Large intestine (tissue), 3 donors: ENCODE measurements at regions not wholly inside any gene's neighbourhood (a gene's known extent, or its start where the extent isn't known, plus 50 kb on each side); places are given as distances from the start of the nearest gene placed in this dataset.
A peak's percentile ranks its signal among the peaks of the same experiment; 100 is the strongest.
"Not testable (repeated sequence)": the region's sequence is repeated elsewhere in the genome, so short reads cannot be mapped to it uniquely, and the experiment has no call there.

Experiments
- DNase-seq, 2 donors: peaks; one replicate each; pipeline versions ENCODE4 v3.0.0 to v3.0.0-alpha.2; 2013
- H3K27ac ChIP-seq: one replicate; pipeline ENCODE4 v1.5.1; 2013; ENCODE audit warnings: low read length
- H3K27me3 ChIP-seq: 2 replicates; pipeline ENCODE4 v1.6.1; 2013; ENCODE audit warnings: low read length; ENCODE audit not compliant: control insufficient read depth, insufficient read depth
- H3K36me3 ChIP-seq: 2 replicates; pipeline ENCODE4 v1.6.1; 2013; ENCODE audit warnings: low read length; ENCODE audit not compliant: control insufficient read depth, insufficient read depth
- H3K4me1 ChIP-seq: one replicate; pipeline ENCODE4 v1.6.1; 2013; ENCODE audit warnings: low read length; ENCODE audit not compliant: control insufficient read depth, insufficient read depth
- H3K4me3 ChIP-seq: one replicate; pipeline ENCODE4 v1.5.1; 2013; ENCODE audit warnings: low read length
- H3K9me3 ChIP-seq: one replicate; pipeline ENCODE4 v1.6.1; 2013; ENCODE audit warnings: mild to moderate bottlenecking, low read depth, low read length, moderate library complexity; ENCODE audit not compliant: control insufficient read depth
- WGBS: methylation state at CpG from one replicate; pipeline ENCODE4 v1.1.5; 2013; ENCODE audit warnings: low lambda C conversion rate; ENCODE audit not compliant: insufficient coverage; 5-methylcytosine and 5-hydroxymethylcytosine counted together

GRCh38 chr22:48297296-48297695 is 1530.4 kb downstream of the BRD1 start:
- Histone ChIP-seq H3K27ac (peak overlapping the region; percentile 36), H3K36me3 (no peaks in the 10 kb centered on the region), H3K9me3 (no peaks in the 10 kb centered on the region), H3K4me1 (no peaks in the 10 kb centered on the region), H3K27me3 (no peaks in the 10 kb centered on the region), H3K4me3 (no peak overlapping the region)
- WGBS = no CpG with 5 or more reads among the region's 7 CpGs
- peak; percentile 40 to 73 for DNase-seq

DNA sequence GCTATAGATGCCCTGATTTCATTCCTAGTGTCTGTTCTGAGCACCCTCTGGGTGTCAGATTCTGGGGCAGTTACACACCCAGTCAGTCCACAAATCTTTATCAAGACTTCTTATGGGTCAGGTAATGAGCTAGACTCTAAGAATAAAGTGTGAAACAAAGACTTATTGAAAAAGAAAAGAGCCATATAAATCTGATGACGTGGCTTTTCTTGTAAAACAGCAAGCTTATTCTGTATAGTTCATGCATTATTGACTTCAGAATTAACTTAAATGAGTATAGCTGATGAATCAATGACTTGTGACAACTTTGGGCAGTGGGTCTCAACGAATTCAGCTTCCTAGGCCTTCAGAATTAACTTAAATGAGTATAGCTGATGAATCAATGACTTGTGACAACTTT is 1527.5 kb downstream of the TBC1D22A start:
- not testable (repeated sequence) for H3K36me3 ChIP-seq, H3K4me1 ChIP-seq, H3K4me3 ChIP-seq, H3K27me3 ChIP-seq, H3K9me3 ChIP-seq, DNase-seq, H3K27ac ChIP-seq
- WGBS = 100% methylated on average over 1 of the region's 2 CpGs

DNA sequence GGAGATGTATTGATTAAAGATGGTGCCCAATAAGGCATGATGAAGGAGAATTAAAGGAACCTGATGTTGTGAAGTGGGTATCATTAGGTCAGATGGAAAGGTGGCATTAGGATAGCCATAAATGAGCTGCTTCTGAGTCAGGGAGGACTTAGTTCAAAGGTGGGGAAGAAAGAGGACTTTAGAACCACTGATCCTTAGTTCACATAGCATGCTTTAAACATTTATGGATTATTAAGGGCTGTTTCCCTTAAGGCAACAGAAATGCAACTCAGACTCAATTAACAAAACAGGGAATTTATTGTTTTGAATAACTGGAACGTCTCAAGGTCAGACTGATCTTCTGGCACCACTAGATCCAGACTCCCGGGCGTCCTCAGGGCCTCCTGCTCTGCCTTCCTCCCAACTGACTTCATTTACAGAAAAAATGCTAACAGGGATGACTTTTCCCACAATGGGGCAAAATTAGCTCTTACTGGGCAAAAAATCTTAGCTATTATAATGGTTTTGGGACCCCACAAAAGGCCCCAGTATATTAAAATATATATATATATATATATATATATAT is 1526.0 kb downstream of the TBC1D22A start:
- Histone ChIP-seq H3K27me3 (no peaks in the 10 kb centered on the region), H3K4me3 (no peak overlapping the region), H3K4me1 (peaks cover 5% of the 10 kb centered on the region), H3K9me3 (no peaks in the 10 kb centered on the region), H3K27ac (no peak overlapping the region), H3K36me3 (no peaks in the 10 kb centered on the region)
- peak; percentile 65 to 88 for DNase-seq
- WGBS = no CpG with 5 or more reads among the region's 3 CpGs

- peak in 1 of 2 donors; percentile 30 for DNase-seq
- WGBS = no CpG with 5 or more reads among the region's 5 CpGs
- Histone ChIP-seq H3K27ac (no peak overlapping the region), H3K4me1 (peaks cover 5% of the 10 kb centered on the region), H3K27me3 (no peaks in the 10 kb centered on the region), H3K36me3 (no peaks in the 10 kb centered on the region), H3K9me3 (no peaks in the 10 kb centered on the region), H3K4me3 (no peak overlapping the region)
Observed at GRCh38 chr22:48287031-48287430, 1524.6 kb downstream of the TBC1D22A start.

DNA sequence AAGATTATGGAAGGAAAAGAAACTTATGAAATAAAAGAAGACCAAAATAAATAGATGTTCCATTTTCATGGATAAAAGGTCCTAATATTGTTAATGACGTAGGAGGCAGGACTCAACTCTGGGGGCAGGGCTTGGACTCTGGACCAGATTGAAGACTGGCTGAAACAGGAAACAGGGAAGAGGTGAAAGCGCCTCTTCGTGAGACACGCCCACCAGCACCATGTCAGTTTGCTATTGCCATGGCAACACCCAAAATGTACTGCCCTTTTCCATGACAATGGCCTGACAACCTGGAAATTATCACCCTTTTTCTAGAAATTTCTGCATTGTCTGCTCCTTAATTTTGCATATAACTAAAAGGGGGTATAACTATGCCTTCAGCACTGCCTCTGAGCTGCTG is 1522.2 kb downstream of the TBC1D22A start:
- Histone ChIP-seq H3K36me3 (no peaks in the 10 kb centered on the region), H3K4me1 (peaks cover 5% of the 10 kb centered on the region), H3K4me3 (no peak overlapping the region), H3K27me3 (no peaks in the 10 kb centered on the region), H3K27ac (no peak overlapping the region), H3K9me3 (no peaks in the 10 kb centered on the region)
- no CpG with 5 or more reads among the region's 4 CpGs for WGBS
- DNase-seq = no peak

DNA sequence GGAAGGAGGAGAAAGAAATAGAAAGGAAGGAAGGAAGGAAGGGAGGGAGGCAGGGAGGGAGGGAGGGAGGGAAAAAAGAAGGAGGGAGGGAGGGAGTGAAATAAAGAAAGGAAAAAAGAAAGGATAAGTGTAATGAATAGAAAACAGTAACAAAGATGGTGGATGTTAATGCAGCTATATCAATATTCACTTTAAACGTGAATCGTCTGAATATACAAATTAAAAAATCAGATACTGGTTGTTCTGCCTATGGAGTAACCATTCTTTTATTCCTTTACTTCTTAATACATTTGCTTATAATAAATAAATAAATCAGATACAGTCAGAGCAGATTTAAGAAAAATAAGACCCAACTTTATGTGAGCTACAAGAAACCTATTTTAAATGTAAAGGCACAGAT is 1520.4 kb downstream of the TBC1D22A start:
- 89% methylated on average over 2 of the region's 2 CpGs for WGBS
- no peaks in the 10 kb centered on the region for H3K36me3 ChIP-seq
- H3K27ac ChIP-seq = no peak overlapping the region
- peaks cover 14% of the 10 kb centered on the region for H3K4me1 ChIP-seq
- H3K27me3 ChIP-seq = no peaks in the 10 kb centered on the region
- no peaks in the 10 kb centered on the region for H3K9me3 ChIP-seq
- H3K4me3 ChIP-seq = no peak overlapping the region
- DNase-seq = no peak

DNA sequence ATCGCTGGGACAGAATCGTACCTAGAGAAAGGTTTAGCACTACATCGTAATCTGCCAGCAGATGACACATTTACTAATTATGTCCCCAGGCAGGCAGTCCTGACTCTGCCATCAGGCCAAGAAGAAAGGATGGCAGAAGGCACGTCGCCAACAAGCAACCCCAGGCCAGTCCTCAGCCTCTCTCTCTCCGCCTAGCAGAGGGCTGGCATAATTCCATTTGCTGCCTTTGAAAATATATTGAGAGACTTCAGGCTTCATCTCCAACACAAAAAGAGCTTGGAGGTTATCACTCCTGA is 1517.0 kb downstream of the TBC1D22A start:
- H3K36me3 ChIP-seq = no peaks in the 10 kb centered on the region
- DNase-seq = no peak
- no peaks in the 10 kb centered on the region for H3K27me3 ChIP-seq
- WGBS = no CpG with 5 or more reads among the region's 6 CpGs
- peaks cover 33% of the 10 kb centered on the region for H3K4me1 ChIP-seq
- peak overlapping the region; percentile 94 for H3K27ac ChIP-seq
- H3K9me3 ChIP-seq = no peaks in the 10 kb centered on the region
- H3K4me3 ChIP-seq = no peak overlapping the region

DNA sequence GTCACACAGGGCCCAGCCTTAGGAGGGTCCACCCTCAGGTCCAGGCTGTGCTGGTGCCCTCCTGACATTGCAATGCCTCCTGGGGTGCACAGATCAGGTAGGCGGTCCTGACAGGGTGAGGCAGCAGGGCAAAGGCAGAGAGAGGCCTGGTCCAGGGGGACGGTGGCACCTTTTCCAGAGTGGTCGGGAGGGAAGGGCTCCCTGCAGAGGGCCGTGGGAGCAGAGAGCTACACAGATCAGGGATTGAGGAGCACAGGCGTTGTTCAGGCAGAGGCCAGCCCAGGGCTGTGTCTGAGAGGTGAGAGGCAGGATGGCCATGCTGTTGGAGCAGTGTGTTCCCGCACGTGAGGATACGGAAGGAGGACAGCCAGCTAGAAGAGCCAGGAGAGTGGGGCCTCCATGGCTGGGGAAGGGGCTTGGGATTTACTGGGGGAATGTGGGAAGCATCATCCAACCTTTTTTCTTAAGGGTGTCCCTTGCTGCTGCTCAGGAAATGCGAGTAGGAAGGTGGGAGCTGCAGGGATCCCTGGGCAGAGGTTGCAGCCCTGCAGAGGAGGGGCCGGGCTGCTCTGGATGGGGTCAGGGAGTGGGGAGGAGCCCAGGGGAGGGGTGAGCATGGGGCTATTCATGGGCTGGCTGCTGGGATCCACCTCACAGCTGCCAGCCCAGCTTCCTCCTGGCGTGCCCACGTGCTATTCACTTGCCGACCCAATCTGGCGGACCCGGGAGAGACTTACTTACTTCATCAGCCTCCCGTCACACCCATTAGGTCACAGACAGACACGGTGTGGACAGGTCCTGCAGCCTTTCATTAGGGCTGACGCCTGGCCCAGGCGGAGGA is 1516.4 kb downstream of the TBC1D22A start:
- Histone ChIP-seq H3K4me3 (no peak overlapping the region), H3K27ac (peak overlapping the region; percentile 94), H3K9me3 (no peaks in the 10 kb centered on the region), H3K36me3 (no peaks in the 10 kb centered on the region), H3K4me1 (peaks cover 33% of the 10 kb centered on the region), H3K27me3 (no peaks in the 10 kb centered on the region)
- peak; percentile 17 to 42 for DNase-seq
- no CpG with 5 or more reads among the region's 19 CpGs for WGBS

GRCh38 chr22:48277868-48278581 is 1515.6 kb downstream of the TBC1D22A start:
- Histone ChIP-seq H3K4me3 (no peak overlapping the region), H3K36me3 (no peaks in the 10 kb centered on the region), H3K27me3 (no peaks in the 10 kb centered on the region), H3K9me3 (no peaks in the 10 kb centered on the region), H3K4me1 (peaks cover 33% of the 10 kb centered on the region), H3K27ac (peak overlapping the region; percentile 94)
- peak; percentile 71 to 87 for DNase-seq
- 17% methylated on average over 1 of the region's 19 CpGs for WGBS

GRCh38 chr22:48276994-48277867 is 1514.8 kb downstream of the TBC1D22A start:
- DNase-seq = peak; percentile 68 to 88
- Histone ChIP-seq H3K4me1 (peaks cover 33% of the 10 kb centered on the region), H3K9me3 (no peaks in the 10 kb centered on the region), H3K36me3 (no peaks in the 10 kb centered on the region), H3K4me3 (no peak overlapping the region), H3K27me3 (no peaks in the 10 kb centered on the region), H3K27ac (peak overlapping the region; percentile 94)
- no CpG with 5 or more reads among the region's 20 CpGs for WGBS
